T-helper 17 cell (primary cell): ENCODE measurements at regions not wholly inside any gene's neighbourhood (a gene's known extent, or its start where the extent isn't known, plus 50 kb on each side); places are given as distances from the start of the nearest gene placed in this dataset.
"Not testable (repeated sequence)": the region's sequence is repeated elsewhere in the genome, so short reads cannot be mapped to it uniquely, and the experiment has no call there.

ENCODE experiments used
- ATAC-seq: fragments of 150-1000 bp; cut with Tn5 transposase; 2 replicates; pipeline ENCODE4 v1.10.0; 2021; ENCODE audit warnings: mild to moderate bottlenecking, moderate library complexity
- DNase-seq, 3 donors: peaks; one replicate each; pipeline versions ENCODE4 v3.0.0 to v3.0.0-alpha.2; 2020 to 2021
- H3K9me3 ChIP-seq: one replicate; pipeline ENCODE4 v1.7.0; 2013; ENCODE audit warnings: low read length, mild to moderate bottlenecking; ENCODE audit not compliant: control insufficient read depth, poor library complexity, severe bottlenecking
- H3K27ac Mint-ChIP-seq: one replicate; pipeline ENCODE4 v1.8.0; 2022; ENCODE audit warnings: mild to moderate bottlenecking, moderate library complexity, mixed read lengths
- H3K27me3 Mint-ChIP-seq: one replicate; pipeline ENCODE4 v1.8.0; 2022; ENCODE audit warnings: mixed read lengths
- H3K36me3 Mint-ChIP-seq: one replicate; pipeline ENCODE4 v1.8.0; 2022; ENCODE audit warnings: low read depth, mixed read lengths
- H3K4me1 Mint-ChIP-seq: one replicate; pipeline ENCODE4 v1.8.0; 2022; ENCODE audit warnings: mild to moderate bottlenecking, mixed read lengths
- H3K4me3 Mint-ChIP-seq: one replicate; pipeline ENCODE4 v1.8.0; 2022; ENCODE audit warnings: mild to moderate bottlenecking, moderate library complexity, mixed read lengths

GRCh38 chr14:105711044-105711620 lies 184.7 kb downstream of the TMEM121 start:
- Mint-ChIP-seq H3K4me3 (no peak overlapping the region), H3K36me3 (no peaks in the 10 kb centered on the region), H3K27ac (no peak overlapping the region), H3K4me1 (no peaks in the 10 kb centered on the region), H3K27me3 (no peaks in the 10 kb centered on the region)
- ATAC-seq (no peak), DNase-seq (no peak)
- no peaks in the 10 kb centered on the region for H3K9me3 ChIP-seq

- H3K4me3 Mint-ChIP-seq = no peak overlapping the region
- no peaks in the 10 kb centered on the region for H3K4me1 Mint-ChIP-seq
- DNase-seq (no peak), ATAC-seq (no peak)
- H3K27ac Mint-ChIP-seq = no peak overlapping the region
- H3K36me3 Mint-ChIP-seq = no peaks in the 10 kb centered on the region
- H3K9me3 ChIP-seq = no peaks in the 10 kb centered on the region
- H3K27me3 Mint-ChIP-seq = no peaks in the 10 kb centered on the region
Observed at GRCh38 chr14:105711841-105712460, 185.6 kb downstream of the TMEM121 start.

- DNase-seq, H3K36me3 Mint-ChIP-seq, H3K4me1 Mint-ChIP-seq, H3K27ac Mint-ChIP-seq, H3K27me3 Mint-ChIP-seq, H3K4me3 Mint-ChIP-seq, H3K9me3 ChIP-seq, ATAC-seq: not testable (repeated sequence)
Observed at GRCh38 chr14:105712670-105713069, 186.3 kb downstream of the TMEM121 start.

- H3K27me3 Mint-ChIP-seq, H3K4me1 Mint-ChIP-seq, H3K4me3 Mint-ChIP-seq, H3K9me3 ChIP-seq, DNase-seq, ATAC-seq, H3K27ac Mint-ChIP-seq, H3K36me3 Mint-ChIP-seq: not testable (repeated sequence)
Observed at GRCh38 chr14:105713160-105713559, 186.8 kb downstream of the TMEM121 start.

GRCh38 chr14:105713836-105714235 lies 187.5 kb downstream of the TMEM121 start:
- not testable (repeated sequence) for H3K4me1 Mint-ChIP-seq, DNase-seq, H3K27ac Mint-ChIP-seq, H3K36me3 Mint-ChIP-seq, H3K27me3 Mint-ChIP-seq, H3K9me3 ChIP-seq, ATAC-seq, H3K4me3 Mint-ChIP-seq

GRCh38 chr14:105718787-105719186 lies 192.4 kb downstream of the TMEM121 start:
- not testable (repeated sequence) for H3K36me3 Mint-ChIP-seq

GRCh38 chr14:105720106-105720505 lies 193.7 kb downstream of the TMEM121 start:
- not testable (repeated sequence) for H3K27me3 Mint-ChIP-seq, ATAC-seq, H3K9me3 ChIP-seq, DNase-seq, H3K4me3 Mint-ChIP-seq, H3K4me1 Mint-ChIP-seq, H3K27ac Mint-ChIP-seq, H3K36me3 Mint-ChIP-seq

More at GRCh38 chr14:105718787-105719186, 192.4 kb downstream of the TMEM121 start:
- not testable (repeated sequence) for H3K4me3 Mint-ChIP-seq, ATAC-seq, DNase-seq, H3K27me3 Mint-ChIP-seq, H3K4me1 Mint-ChIP-seq, H3K9me3 ChIP-seq, H3K27ac Mint-ChIP-seq

GRCh38 chr14:105720852-105721601 lies 194.6 kb downstream of the TMEM121 start:
- H3K27me3 Mint-ChIP-seq, DNase-seq, H3K36me3 Mint-ChIP-seq, H3K4me1 Mint-ChIP-seq, H3K4me3 Mint-ChIP-seq, ATAC-seq, H3K9me3 ChIP-seq, H3K27ac Mint-ChIP-seq: not testable (repeated sequence)

- H3K9me3 ChIP-seq, H3K36me3 Mint-ChIP-seq, ATAC-seq, H3K27me3 Mint-ChIP-seq, DNase-seq, H3K4me3 Mint-ChIP-seq, H3K4me1 Mint-ChIP-seq, H3K27ac Mint-ChIP-seq: not testable (repeated sequence)
Observed at GRCh38 chr14:105721602-105721970, 195.2 kb downstream of the TMEM121 start.

GRCh38 chr14:105721996-105722709 lies 195.8 kb downstream of the TMEM121 start:
- not testable (repeated sequence) for DNase-seq

GRCh38 chr14:105723271-105723670 lies 196.9 kb downstream of the TMEM121 start:
- not testable (repeated sequence) for H3K36me3 Mint-ChIP-seq, H3K4me3 Mint-ChIP-seq, H3K4me1 Mint-ChIP-seq, ATAC-seq, H3K27me3 Mint-ChIP-seq, H3K27ac Mint-ChIP-seq, H3K9me3 ChIP-seq, DNase-seq

More at GRCh38 chr14:105721996-105722709, 195.8 kb downstream of the TMEM121 start:
- ATAC-seq, H3K36me3 Mint-ChIP-seq, H3K4me1 Mint-ChIP-seq, H3K9me3 ChIP-seq, H3K4me3 Mint-ChIP-seq, H3K27me3 Mint-ChIP-seq, H3K27ac Mint-ChIP-seq: not testable (repeated sequence)

GRCh38 chr14:105723776-105724175 lies 197.4 kb downstream of the TMEM121 start:
- DNase-seq, H3K36me3 Mint-ChIP-seq, H3K27ac Mint-ChIP-seq, H3K9me3 ChIP-seq, H3K4me3 Mint-ChIP-seq, H3K4me1 Mint-ChIP-seq, ATAC-seq, H3K27me3 Mint-ChIP-seq: not testable (repeated sequence)

- not testable (repeated sequence) for H3K36me3 Mint-ChIP-seq, ATAC-seq, DNase-seq, H3K4me1 Mint-ChIP-seq, H3K4me3 Mint-ChIP-seq, H3K27ac Mint-ChIP-seq, H3K9me3 ChIP-seq
- peaks cover 31% of the 10 kb centered on the region for H3K27me3 Mint-ChIP-seq
Observed at GRCh38 chr14:105729825-105730368, 203.5 kb downstream of the TMEM121 start.
